Activated naive CD4-positive, alpha-beta T cell treated with Interleukin-2 at 50 U/mL for 16 hours (primary cell): ENCODE measurements at regions not wholly inside any gene's neighbourhood (a gene's known extent, or its start where the extent isn't known, plus 50 kb on each side); places are given as distances from the start of the nearest gene placed in this dataset.

ENCODE experiments used
- DNase-seq: peaks from one replicate; pipeline ENCODE4 v3.0.0-alpha.2; 2020

DNA sequence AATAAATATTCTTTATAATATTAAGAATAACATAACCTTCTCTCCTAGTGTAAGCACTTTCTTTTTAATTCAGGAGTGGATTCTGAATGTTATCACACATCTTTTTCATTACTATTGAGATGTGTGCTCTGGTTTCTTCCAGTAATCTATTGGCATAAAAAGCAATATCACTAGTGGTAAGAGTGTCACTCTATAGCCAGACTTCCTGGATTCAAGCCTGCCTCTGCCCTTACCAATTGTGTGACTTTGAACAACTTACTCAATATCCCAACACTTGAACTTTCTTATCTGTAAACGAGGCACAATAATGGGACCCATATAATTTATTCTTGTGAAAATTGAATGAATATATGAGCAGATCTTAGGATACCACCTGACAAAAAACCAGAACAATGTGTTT is 71.0 kb downstream of the SEM1 start:
- DNase-seq, result no peak

GRCh38 chr7:96637522-96637921 is 72.1 kb downstream of the SEM1 start:
- no peak for DNase-seq

- DNase-seq, result no peak
Measured at GRCh38 chr7:96636979-96637378, 72.7 kb downstream of the SEM1 start.

DNA sequence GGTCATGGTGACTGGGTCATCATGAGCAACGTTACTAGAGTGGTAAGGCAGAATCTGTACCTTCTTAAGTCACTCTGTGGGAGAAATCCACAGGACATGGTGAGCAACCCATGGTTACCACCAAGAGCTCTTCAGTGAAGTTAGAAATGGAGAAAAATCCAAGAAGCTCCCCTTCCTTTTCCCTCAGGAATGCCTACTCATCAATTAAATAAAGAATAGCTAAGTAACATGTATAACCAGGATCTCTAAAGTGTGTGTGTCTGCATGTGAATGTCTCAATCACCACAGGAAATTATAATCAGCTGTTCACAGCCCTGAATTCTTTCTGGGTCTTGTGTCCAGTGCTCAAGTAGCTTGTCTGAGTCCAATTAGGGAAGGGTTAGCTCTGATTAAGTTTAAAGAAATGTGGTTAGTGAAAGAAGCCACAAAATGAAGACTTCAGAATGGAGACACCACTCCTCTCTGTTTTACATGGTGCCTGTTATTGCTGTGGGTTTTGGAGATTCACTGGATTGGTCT is 73.2 kb downstream of the SEM1 start:
- no peak for DNase-seq

- no peak for DNase-seq
Measured at GRCh38 chr7:96629884-96630283, 79.8 kb downstream of the SEM1 start.

- DNase-seq, result no peak
Measured at GRCh38 chr7:96624954-96625353, 84.7 kb downstream of the SEM1 start.

- DNase-seq, result no peak
Measured at GRCh38 chr7:96621932-96622331, 87.7 kb downstream of the SEM1 start.

DNA sequence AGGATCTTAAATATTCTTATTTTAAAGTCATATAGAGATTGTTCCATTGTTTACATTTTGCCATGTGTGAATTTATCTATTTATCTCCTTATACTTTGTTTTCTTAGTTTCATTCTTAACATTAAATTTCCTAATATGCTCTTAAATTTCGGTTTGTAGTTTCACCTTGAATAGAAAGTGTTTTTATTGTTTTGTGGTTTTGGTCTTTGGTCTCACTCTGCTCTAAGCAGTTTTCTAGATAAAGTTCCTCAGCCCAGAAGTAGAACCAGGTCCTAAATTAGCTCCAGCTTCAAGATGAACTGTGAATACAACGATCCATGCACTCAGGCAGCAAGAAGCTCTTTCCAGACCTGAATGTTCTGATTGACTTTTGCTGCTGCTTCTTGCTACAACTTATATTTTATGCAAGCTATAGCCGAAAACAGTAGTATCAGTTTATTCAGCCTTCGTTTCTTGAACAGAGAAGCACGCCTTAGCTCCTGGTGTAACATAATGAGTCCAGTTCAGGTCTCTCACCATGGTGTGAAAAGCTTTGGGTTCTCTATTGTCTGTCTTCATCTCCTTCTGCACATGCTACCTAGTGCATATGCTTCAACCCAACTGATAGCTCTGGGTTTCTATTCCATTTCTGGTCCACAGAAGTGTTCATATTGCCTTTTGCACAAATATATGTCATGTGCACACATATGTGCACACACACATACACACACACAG is 95.3 kb downstream of the SEM1 start:
- DNase-seq, result no peak

GRCh38 chr7:96612034-96612433 is 97.6 kb downstream of the SEM1 start:
- DNase-seq, result no peak

DNA sequence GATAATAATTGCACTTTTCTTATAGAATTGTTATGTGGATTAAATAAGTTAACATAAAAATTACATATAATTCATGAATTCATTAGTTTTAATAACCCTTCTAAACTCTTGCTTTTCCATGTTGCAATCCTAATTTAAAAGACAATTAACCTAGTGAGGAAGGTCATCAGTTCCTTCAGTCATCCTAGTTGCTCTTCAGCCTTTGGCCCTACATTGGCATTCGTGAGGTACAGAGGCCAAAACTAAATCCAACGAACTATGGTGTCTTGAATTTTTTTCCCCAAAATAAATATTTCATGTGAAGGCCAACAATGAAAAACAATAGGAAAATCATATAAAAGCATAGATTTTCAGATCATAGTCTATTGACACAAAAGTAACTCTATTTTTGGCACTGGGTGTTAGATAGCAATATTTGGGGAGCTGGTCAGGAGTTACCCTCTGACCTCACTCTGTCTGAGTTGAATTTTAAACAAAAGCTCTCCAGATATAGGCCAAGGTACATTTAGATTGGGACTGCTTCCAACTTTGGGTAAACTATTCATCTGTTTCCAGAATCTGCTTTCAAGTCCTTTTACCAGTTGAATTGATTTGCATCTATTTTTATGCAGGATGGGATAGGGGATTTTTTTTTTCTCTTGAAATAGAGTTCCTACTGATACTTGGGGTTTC is 104.5 kb downstream of the SEM1 start:
- no peak for DNase-seq

- no peak for DNase-seq
Measured at GRCh38 chr7:96599288-96599936, 110.2 kb downstream of the SEM1 start.

- no peak for DNase-seq
Measured at GRCh38 chr7:96598421-96598820, 111.2 kb downstream of the SEM1 start.

DNA sequence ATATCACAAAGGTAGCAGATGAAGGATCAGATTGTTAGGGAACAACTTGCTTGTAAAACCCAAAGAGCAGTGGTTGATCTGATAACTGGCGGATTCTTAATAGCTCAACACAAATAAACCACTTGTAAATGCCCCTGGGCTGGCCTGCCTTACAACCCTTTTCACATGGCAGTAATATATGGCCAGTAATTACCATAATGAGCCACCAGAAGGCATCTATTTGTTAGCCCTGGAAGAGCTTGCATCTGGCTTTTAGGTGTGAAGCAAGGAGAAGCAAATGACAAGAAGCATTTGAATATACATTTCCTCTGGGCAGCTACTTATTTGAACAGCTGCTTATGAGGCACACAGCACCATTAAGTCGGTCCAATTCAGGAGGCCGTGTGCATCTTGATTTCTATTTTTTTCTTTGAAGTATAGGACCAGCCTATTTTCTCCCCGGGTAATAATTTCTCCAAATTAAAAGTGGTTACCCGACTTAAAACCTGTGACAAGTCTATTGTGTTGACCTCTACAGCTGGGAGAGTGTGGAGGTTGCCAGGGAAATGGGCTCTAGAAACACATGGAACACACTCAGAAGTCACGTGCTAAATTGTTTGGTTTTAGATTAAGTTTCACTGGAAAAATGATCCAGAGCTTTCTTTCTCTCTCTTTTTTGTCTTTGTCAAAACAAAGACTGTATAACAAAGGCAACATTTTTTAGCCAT is 113.4 kb downstream of the SEM1 start:
- DNase-seq, result no peak

GRCh38 chr7:96591900-96592676 is 117.6 kb downstream of the SEM1 start:
- no peak for DNase-seq

DNA sequence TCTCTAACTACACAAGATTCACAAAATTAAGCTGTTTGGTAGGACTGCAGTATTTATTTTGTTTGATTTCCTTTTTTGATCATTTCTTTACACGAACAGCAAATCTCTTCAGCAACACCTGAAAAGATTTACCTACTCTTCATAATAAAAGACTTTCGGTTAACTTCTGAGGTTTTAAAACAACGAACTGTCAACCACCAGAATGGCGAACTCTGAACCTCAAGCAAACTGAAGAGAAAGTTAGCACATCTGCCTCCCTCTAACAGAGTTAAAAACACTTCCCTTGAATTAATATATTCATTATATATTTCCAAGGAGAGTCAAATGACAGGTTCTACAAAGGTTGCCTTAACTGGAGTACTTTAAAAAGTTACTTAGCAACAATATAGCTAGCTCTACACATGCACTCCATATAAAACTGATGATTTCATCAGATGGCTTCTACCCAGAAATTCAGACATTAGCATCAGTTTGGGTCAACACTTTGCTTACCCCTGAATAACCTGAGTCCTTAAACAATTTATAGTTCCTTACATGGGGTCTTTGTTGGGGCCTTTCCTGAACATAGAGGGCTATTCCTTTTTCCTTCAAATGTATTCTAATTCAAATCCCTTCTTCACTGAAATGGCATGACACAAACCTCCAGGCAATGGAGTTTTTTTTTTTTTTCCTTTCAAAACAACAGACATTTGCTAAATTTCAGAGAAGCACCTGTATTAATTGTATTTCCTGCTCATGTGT is 118.3 kb downstream of the SEM1 start:
- no peak for DNase-seq

DNA sequence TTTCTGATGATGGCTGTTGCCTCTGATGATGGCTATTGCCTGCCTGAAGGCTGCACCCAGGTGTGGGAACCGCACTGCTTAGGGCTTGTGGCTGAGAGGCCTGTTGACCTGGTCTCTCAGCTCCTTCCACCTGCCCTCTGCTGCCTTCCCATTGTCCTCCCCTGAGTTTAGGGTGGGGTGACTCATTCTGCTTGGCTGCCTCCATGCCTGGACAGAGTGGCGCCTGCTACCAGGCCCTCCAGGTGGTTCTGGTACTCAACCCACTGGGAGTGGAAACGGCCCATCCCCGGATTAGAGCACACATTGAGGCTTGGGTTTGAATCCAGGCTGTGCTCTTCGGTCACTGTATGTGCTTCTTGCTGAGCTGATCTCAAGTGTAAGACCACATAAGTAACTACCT is 120.6 kb downstream of the SEM1 start:
- no peak for DNase-seq

- DNase-seq, result no peak
Measured at GRCh38 chr7:96579119-96579518, 130.5 kb downstream of the SEM1 start.

DNA sequence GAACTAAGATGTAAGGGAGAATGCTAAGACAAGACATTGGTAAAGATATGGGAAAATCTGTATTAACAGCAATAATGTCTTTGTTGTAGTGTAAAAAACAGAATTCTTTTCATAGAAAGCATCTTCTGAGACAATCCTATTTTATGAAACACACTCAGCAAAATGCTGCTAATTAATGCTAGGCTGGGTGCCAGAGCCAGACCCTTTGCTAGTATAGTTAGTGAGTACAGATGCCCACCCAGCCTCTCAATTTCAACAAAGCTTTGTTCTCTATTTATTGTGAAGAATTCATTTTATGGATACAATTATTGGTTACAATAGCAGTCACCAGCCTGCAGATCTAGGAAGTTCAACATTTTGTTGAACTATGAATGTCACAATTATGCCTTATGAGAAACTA is 131.0 kb downstream of the SEM1 start:
- DNase-seq, result no peak

GRCh38 chr7:96563409-96563808 is 146.2 kb downstream of the SEM1 start:
- DNase-seq, result no peak

DNA sequence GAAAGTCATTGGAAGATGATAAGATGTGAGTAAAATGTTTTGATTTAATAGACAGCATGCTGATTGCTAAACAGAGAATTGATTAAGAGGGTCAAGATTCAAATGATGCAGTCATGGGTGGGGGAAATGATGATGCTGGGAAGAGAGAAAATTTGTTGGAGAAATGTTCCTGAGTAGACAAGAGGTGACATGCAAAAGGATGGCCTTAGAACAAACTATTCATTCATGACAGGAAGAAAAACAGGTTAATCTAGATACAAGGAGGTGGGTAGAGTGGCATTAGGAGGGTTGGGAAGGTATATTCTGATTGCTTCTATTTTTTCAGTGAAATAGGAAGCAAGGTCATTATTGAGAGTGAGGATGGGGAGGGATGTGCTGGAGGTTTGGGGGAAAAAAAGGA is 146.7 kb downstream of the SEM1 start:
- DNase-seq, result no peak

- DNase-seq, result no peak
Measured at GRCh38 chr7:96562458-96562857, 147.2 kb downstream of the SEM1 start.

DNA sequence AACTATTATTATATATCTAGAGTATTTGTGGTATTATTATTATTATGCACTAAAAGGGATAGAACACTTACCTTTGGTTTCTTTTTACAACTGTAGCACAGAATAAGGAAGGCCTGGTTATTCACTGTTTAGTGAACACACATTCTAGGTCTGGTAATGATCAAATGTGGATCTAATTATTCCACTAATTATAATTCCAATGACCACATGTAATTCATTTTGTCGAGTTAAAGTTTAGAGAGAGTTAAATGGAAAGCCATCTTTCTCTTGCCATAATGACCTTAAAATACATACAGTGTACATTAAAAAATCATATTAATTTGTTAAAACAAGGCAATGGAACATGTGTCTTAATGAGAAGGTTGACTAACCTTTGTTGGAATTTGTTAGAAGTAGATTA is 147.8 kb downstream of the SEM1 start:
- DNase-seq, result no peak
